Tibial nerve (tissue), 3 donors: ENCODE measurements at regions not wholly inside any gene's neighbourhood (a gene's known extent, or its start where the extent isn't known, plus 50 kb on each side); places are given as distances from the start of the nearest gene placed in this dataset.

Source experiments
- POLR2A ChIP-seq, 2 donors: fragments of 450-650 bp; IDR thresholded peaks; one replicate each; pipeline ENCODE4 v1.6.1; 2017; ENCODE audit warnings: antibody characterized with exemption in 2 of 2, mild to moderate bottlenecking in 2 of 2, moderate library complexity in 2 of 2
- TF ChIP-seq, protein P1 (sequence below), 5 experiments: fragments of 200-600 bp in 3 of 5; fragments of 450-650 bp in 2 of 5; sonication (generic) in 3 of 5; IDR thresholded peaks; one replicate each; pipeline ENCODE4 v1.5.1; 2016 to 2019; ENCODE audit warnings: antibody characterized with exemption in 5 of 5, mild to moderate bottlenecking in 3 of 5, moderate library complexity in 2 of 5

DNA sequence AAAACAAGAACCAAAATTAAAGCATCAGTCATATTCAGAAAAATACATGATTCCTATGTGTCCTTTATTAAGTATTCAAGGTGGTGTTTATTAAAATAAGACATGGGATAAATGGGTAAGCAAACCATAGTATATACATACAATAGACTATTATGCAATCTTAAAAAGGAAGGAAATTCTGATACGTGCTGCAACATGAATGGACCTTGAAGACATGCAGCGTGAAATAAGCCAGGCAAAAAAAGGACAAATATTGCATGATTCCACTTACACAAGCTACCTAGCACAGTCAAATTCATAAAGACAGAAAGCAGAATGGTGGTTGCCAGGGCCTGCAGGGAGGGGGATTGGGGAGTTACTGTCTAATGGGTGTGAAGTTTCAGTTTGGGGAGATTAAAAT lies 127.7 kb downstream of the DMAC1 start:
- TF ChIP-seq, protein P1, sequence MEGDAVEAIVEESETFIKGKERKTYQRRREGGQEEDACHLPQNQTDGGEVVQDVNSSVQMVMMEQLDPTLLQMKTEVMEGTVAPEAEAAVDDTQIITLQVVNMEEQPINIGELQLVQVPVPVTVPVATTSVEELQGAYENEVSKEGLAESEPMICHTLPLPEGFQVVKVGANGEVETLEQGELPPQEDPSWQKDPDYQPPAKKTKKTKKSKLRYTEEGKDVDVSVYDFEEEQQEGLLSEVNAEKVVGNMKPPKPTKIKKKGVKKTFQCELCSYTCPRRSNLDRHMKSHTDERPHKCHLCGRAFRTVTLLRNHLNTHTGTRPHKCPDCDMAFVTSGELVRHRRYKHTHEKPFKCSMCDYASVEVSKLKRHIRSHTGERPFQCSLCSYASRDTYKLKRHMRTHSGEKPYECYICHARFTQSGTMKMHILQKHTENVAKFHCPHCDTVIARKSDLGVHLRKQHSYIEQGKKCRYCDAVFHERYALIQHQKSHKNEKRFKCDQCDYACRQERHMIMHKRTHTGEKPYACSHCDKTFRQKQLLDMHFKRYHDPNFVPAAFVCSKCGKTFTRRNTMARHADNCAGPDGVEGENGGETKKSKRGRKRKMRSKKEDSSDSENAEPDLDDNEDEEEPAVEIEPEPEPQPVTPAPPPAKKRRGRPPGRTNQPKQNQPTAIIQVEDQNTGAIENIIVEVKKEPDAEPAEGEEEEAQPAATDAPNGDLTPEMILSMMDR (IDR thresholded peaks at IDR 0.05): no peak
- TF ChIP-seq POLR2A (IDR thresholded peaks at IDR 0.05): no peak
